HG02981 (cell line): ENCODE measurements at regions not wholly inside any gene's neighbourhood (a gene's known extent, or its start where the extent isn't known, plus 50 kb on each side); places are given as distances from the start of the nearest gene placed in this dataset.

Experiments used
- ATAC-seq: cut with Tn5 transposase; IDR thresholded peaks from one replicate; pipeline ENCODE4 v1.9.1; 2021; ENCODE audit warnings: mild to moderate bottlenecking, moderate library complexity; ENCODE audit not compliant: unreplicated experiment

DNA sequence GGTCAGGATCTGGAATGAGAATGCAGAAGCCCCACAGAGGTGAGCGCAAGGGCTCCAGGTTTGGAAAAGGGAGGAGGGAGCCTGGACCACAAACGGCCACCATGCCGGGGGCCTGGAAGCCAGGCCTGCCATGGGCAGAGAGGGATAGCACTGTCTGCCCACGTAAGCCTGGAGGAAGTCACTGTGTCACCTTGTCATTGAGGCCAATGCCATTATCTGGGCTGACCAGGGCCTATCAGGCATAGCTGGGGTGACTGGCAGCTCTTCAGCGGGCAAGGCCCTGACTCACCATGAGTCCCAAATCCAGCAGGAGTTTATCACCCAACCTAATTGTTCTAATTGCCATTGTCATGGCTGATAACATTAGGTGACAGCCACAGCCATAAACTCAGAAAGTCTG, 84.6 kb downstream of the MATN1 start:
- ATAC-seq, result no peak

- no peak for ATAC-seq
These were observed 85.3 kb downstream of the MATN1 start for GRCh38 chr1:30638086-30638485.

DNA sequence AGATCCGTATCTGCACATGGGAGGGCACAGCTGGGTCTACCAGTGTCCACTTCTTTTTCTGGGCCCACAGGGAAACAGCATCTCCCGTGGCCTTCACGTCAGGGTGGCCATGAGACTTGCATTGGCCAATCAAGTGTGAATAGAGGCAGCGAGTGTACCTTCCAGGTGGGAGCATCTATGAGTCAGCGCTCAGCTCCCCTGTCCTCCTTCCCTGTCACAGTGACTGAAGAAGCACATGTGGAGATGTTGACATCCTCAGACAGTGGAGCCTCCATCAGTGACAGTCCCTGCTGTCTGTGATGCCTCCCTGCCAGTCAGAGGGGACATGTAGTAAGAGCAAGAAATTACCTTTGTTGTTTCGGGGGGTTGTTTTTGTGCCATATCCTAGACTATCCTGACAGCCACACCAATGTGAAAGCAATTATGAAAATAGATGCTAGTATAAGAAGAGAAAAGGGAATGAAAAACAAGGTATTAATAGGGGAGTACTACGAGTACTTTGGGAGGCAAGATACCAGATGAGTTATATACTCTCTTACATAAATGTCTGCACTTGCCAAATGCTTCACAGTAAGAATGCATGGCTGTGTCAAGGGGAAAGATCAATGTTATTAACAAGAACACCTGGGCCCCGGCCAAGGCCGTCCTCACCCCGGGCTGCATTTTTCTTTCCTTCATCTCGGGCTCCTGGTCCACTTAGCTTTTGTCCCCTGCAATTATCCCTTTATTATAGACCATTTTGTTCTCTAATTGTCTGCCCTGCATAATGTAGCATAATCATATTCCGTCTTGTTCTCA, 86.0 kb downstream of the MATN1 start:
- no peak for ATAC-seq

- no peak for ATAC-seq
These were observed 86.8 kb downstream of the MATN1 start for GRCh38 chr1:30636621-30637020.

GRCh38 chr1:30635391-30635975, 87.9 kb downstream of the MATN1 start:
- no peak for ATAC-seq

- no peak for ATAC-seq
These were observed 88.9 kb downstream of the MATN1 start for GRCh38 chr1:30634507-30634906.

DNA sequence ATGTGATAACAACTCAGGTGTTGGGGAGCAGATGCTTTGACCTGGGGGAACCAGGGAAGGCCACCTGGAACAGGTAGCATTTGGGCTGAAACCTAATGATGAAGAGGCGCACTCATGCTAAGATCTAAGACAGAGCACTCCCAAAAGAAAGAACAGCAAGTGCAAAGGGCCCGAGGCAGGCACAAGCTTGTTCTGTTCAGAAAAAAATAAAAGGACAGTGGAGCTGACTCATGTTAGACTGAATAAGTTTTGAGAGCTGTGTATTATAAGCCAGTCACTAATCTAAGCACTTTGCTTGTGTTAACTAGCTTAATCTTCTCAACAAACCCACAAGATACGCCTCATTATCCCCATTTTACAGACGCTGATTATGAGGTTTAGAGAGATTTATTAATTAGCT, 90.1 kb downstream of the MATN1 start:
- ATAC-seq, result no peak

GRCh38 chr1:30632481-30632880, 90.9 kb downstream of the MATN1 start:
- ATAC-seq, result no peak

GRCh38 chr1:30631700-30632099, 91.7 kb downstream of the MATN1 start:
- no peak for ATAC-seq

GRCh38 chr1:30629501-30629900, 93.9 kb downstream of the MATN1 start:
- no peak for ATAC-seq

- ATAC-seq, result no peak
These were observed 95.4 kb downstream of the MATN1 start for GRCh38 chr1:30627994-30628393.

- no peak for ATAC-seq
These were observed 96.2 kb downstream of the MATN1 start for GRCh38 chr1:30627206-30627605.

DNA sequence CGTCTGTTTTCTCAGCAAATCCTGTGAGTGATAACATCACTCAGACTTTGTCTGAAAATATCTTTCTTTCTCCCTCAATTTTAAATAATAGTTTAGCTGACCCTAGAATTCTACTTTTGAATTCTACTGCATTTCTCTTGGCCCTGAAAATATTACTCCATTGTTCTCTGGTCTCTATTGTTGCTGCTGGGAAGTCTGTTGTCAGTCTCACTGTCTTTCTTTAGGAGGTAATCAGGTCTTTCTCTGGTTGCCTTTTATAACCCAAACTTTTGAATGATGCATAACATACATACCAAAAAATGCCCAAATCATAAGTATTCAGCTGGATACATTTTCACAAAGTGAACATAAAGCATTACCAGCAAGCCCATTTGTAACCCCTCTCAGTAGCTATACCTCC, 100.0 kb downstream of the MATN1 start:
- ATAC-seq, result no peak

DNA sequence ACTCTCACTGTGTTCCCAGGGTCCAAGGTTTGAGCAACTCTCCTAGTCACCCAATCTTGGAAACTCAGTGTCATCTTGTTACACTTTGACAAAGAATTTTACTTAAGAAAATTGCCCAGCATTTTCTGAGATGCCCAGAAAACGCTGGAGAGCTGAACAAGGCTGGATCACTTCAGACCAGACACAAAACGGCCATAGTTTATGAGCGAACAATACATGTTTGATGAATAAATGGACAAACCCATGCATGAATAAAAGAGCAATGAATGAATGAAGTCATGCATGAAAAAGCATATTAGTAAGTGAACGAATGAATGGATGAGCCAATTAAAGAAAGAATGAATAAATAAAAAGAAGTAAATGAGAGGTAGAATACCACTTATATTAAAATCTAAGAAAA, 103.8 kb downstream of the MATN1 start:
- no peak for ATAC-seq

GRCh38 chr1:30618335-30618747, 105.0 kb downstream of the MATN1 start:
- no peak for ATAC-seq

DNA sequence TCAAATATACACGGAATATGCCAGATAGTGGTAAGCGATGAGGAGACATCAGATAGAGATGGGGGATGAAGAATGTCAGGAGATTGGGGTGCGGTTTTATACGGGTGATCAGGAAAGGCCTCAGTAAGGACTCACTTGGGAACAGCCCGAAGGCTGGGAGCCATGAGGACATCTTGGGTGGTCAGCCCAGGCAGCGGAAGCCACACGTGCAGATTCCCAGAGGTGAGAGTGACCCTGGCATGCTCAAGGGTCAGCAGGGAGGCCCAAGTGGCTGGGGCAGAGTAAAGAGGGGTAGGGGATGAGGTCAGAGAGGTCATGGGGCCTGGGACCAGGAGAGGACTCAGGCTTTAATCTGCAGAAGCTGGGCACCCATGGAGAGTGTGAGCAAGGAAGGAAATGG, 106.6 kb downstream of the MATN1 start:
- no peak for ATAC-seq

DNA sequence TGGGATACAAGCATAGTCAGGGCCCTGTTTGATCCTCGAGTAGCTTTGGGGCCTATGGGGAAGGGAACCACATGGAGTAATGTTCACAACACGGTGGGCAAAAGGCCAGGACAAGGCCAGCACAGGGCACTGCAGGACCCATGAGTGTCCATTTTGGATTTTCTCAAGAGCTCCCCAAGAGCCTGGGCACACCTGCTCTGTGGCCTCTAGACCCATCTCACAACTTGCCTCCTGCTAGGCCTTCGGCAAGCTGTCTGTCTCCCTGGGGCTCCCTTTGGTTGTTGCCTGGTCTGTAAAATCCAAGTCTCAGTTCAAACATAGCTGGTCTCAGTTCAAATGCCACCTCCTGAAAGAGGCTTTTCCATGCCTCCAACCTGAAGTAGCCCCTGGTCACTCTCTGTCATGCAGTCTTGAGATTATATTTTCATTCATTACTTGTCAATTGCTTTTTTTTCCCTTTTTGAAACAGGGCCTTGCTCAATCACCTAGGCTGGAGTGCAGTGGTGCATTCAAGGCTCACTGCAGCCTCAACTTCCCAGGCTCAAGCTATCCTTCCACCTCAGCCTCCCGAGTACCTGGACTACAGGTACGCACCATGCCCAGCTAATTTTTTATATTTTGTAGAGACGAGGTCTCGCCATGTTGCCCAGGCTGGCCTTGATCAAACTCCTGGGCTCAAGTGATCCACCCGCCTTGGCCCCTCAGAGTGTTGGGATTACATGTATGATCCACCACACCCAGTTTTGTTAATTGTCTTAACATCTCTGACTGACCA, 107.4 kb downstream of the MATN1 start:
- no peak for ATAC-seq

GRCh38 chr1:30615076-30615795, 108.1 kb downstream of the MATN1 start:
- ATAC-seq, result no peak

- no peak for ATAC-seq
These were observed 110.2 kb downstream of the MATN1 start for GRCh38 chr1:30613188-30613587.

DNA sequence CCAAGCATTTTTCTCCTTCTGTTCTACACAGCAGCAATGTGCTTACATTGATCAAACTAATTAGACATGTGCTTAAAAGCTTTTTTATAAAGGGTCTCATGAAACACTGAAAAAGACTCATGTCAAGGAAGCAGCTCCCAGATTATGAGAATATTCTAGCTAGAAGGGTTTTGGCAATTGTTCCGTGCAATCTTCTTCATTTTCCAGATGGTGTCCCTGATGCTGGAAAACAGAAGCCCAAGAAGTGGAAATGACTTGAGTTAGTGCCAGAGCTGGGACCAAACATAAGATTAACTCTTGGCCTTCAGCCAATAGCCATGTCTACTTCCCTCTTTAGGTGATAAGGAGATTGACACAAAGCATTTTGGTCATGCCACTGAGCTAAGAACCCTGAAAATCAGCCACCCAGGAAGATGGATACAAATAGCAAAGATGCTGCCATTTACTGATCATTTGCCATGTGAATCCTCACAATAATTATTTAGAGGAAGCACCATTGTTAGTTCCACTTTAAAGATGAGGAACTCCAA, 110.8 kb downstream of the MATN1 start:
- ATAC-seq, result no peak

DNA sequence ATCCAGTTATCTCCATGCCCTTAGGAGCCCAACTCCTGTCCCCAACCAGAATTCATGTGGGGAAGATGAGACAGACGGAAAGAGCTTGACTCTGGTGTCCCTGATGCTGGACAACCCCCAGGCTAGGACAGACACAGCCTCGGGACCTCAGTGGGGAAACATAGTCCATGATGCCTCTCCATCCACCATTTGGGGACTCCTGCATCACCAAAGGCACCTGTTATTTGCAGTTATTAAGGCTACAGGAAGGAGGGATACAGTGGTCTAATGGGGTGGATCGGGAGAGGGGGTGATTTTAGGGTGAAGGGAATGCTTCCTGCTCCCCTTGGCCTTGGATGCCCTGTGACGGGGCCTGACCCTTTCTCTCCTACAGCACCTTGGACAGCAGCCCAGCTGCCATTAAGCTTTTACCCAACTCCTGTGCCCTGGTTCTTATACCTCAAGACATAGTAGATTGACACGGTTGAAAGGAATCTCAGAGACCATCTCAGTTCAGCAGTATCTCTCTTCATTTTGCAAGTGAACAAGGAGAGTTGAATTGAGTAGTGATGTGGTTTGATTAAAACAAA, 111.6 kb downstream of the MATN1 start:
- no peak for ATAC-seq
